GM19467 (cell line): ENCODE measurements at regions not wholly inside any gene's neighbourhood (a gene's known extent, or its start where the extent isn't known, plus 50 kb on each side); places are given as distances from the start of the nearest gene placed in this dataset.

ENCODE experiments used
- ATAC-seq: cut with Tn5 transposase; IDR thresholded peaks from one replicate; pipeline ENCODE4 v1.9.1; 2021; ENCODE audit warnings: mild to moderate bottlenecking, moderate library complexity; ENCODE audit not compliant: unreplicated experiment

DNA sequence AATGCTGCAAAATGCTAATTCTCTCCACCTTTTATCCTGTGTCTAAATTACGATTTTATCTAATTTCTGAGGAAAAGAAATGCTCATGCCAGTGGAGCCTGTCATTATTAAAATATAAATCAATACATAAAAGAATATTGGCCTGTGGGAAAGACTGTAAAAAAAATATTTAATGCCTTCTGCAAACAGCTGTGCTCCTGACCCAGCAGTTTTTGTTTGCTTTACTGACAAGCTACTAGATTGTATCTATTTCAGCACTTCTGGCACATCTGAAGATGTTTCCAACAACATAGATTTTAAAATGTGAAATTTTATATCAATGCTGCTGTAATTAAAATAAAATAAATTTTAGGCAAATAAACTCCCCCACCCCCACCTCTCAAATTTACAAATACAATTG is 493.6 kb upstream of the AGTR1 start:
- no peak for ATAC-seq

DNA sequence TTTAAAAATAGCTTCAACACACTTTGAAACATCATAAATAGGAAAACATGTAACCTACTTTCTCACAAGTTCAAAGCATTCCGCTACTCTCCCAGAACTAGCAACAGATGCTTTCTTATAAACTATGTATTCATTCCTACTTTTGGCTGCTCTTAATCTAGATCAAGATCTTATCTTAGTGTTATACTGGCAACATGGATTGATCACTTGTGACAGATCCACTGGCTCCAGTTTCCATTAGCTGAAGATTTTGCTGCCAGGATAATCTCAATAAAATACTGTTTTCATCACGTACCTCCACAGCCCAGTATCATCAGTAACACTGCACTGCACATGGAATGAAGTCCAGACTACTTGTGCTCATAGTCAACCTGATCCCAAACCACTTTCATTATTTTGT is 491.7 kb upstream of the AGTR1 start:
- no peak for ATAC-seq

DNA sequence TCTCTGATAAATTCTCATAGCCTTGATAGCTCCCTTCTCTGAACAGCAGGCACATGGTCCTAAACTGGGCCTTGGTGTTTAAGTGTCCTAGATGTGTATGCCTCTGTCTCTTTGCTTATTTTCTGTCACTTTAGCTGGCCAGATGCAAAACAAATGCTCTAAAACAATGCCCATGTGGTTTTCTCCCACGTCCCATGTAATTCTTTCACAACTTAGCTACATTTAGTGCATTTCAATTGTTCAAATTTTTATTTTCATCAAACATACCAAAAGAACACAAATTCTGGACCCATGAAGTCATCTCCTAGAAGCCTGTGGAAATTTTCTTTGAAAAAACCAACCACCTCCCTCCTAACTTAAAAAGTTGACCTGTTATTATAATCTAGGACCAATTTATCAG is 491.3 kb upstream of the AGTR1 start:
- no peak for ATAC-seq

DNA sequence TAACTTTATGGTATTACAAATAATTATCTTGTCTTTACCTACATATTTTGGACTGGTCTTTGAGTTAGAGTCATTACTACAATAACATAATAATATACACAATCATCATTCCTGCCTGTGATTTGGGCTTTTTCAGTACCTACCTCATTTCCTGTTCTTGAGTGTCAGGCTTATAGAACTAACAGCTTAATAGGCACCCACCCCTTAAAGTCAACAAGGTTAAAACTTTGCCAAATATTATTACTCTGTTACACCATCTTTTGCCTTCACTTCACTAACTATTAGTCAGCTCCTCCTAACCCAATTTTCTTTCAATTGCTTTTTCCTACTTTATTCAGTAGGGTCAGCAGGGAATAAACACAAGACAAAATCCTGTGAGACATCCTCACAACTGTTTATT is 488.7 kb upstream of the AGTR1 start:
- ATAC-seq, result no peak

DNA sequence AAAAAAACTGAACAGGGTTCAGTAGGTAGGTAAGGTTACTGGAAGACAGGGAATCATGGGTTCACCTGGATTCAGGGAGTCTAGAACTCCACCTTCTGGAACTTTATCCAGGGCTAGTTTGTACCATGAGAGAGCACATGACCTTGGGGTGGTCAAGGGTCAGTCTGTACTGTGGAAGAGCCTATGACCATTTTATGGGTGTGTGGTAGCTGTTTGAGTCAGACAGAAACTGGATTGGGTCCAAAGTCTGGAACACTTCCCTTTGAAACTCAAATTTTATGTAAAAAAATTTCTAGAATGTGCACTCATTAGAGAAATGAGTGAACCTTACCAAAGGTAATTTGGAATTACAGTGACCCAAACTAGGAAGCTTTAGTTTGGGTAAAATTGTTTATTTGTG is 486.0 kb upstream of the AGTR1 start:
- peak; percentile 89 for ATAC-seq

DNA sequence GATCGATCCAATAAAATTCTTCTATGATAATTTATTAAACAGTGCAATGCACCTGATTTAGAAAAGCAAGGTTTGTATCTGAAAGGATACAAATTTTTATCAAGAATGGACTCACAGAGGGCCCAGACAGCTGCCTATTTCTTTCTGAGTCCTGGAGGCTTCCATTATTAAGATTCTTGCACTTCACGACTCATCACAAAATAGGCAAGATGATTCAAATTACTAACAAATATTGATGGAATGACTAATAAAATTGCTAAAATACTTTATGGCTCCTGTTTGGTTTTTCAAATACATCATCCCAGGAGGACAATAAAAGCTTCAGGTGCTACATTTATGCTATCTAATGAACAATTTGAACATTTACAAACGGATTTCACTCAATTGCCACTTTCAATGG is 483.0 kb upstream of the AGTR1 start:
- ATAC-seq, result no peak

DNA sequence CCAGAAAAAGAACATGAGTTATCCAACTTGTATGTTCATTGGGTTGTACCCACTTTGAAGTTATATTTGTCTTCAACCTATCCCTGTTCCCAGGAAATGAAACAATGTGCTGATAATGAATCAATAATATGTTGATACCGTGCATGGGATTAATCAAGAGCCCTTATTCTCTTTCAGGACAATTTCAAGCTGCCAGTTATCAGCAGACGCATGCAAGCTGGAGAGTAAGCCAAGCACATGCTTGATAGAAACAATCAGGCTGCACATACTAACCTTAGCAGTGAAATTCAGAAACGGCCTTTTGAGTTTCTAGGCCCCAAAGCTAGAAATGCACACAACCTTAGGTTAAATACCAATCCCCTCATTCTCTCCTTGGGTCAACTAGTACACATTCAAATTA is 480.4 kb upstream of the AGTR1 start:
- no peak for ATAC-seq

DNA sequence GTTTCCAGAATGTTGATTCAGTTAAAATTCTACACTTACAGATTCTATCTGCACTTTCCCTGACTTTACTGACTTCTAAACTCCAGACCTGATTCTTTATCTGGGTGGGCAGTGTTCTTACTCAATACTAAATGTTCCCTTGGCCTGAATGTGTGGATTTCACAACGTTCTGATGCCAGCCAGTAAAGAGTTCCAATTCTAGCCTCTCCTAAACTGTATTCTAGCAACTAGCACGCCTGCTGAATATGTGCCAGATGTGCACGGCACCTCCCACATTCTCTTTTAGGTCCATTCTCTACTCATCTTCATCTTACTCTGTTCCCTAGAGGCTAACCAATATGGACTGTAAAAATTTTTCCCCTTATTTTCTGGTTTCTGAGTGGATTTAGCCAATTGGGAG is 479.5 kb upstream of the AGTR1 start:
- ATAC-seq, result no peak

DNA sequence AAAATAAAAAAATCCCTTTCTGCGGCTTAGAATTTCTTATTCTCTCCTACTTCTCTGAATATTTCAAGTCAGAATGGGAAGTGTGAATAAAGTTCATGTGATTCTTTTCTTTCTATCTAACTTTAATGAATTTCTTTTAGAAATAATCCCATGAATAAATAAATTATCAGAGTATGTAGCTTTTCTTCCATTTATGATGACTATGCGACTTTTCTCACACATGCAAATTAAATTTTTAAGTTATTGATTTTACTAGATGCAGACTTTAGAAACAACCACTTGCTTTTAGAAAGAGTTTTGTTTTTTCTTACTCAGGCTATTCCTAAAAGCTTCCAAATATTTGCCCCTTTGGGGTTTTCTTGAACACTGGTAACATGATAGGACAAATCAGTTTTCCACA is 477.7 kb upstream of the AGTR1 start:
- no peak for ATAC-seq

DNA sequence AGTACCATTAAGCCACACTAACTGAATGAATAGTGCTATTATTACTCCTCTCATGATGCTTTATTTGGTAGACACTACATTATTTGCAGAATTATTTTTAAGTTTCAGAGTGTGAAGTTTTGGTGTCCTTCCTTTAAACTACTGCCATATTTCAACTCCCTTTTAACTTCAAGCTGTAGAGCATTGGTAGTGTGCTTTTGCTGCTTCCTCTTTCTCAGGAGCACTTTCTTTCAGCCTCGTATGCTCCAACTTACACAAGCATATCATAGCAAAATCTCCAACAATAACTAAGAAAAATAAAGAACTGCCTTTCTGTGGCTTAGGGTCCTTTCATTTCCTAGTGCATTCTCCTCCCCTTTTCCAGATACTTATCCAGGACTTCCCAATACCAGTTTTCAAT is 476.4 kb upstream of the AGTR1 start:
- ATAC-seq, result no peak

DNA sequence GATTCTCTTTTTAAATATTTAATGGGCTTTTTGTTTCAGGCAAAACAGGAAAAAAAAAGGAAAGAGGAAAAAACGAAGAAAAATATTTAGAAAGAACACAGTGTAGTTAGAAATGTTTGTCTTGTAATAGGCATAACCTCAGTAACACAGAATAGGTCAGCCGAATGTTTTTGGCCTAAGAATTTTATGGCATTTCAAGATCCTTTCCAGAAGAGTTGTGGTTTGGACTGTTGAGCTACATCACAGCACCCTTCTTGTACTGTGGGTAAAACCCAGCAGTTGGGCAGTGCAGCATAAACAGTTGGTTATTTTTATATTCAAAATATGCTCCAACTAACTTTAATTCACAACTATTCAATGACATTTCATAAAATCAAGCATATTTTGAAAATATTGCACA is 474.4 kb upstream of the AGTR1 start:
- no peak for ATAC-seq

DNA sequence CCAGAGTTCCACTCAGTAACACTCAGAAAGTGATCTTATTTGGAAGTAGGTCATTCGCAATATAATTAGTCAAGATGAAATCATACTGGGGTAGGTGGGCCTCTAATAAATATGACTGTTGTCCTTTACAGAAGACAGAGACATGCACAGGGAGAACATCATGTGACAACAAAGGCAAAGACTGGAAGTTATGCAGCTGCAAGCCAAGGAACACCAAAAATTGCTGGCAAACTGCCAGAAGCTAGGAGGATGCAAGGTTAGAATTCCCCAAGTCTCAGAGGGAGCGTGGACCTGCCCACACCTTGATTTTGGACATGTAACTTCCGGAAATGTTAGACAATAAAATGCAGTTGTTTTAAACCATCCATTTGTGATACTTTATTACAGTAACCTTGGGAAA is 471.5 kb upstream of the AGTR1 start:
- no peak for ATAC-seq

DNA sequence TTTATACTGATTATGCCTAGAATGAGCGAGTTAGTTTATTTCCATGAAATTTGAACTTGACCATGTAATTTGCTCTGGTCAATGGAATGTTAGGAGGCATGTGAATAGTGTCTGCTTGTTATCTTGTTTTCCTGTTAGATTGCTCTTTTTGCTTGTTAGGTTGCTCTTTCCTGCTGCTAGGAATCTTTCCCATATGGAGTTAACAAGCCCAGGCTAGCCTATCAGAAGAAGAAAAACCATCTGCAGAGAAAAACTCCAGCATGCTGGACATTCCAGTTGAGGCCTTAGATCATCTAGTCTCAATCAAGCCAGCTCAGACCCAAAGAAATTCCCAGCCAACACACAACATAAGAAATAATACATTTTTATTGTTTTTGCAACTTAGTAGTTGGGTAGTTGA is 470.2 kb upstream of the AGTR1 start:
- ATAC-seq, result no peak

DNA sequence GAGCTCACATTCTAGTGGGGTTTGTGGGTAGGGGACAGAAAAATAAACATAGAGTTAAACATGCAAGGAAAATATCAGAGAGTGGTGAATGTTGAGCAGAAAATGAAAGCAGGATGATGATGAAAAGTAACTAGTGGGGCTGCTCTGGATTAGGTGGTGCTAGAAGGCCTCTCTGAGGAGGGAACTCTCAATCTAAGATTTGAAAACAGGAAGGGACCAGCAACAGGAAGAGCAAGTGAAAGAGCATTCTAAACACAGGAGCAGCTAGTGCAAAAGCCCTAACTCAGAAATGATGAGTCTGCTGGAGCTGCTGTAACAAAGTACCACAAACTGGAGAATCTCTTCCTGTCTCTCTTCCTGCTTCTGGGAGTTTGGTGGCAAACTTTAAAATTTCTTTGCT is 468.6 kb upstream of the AGTR1 start:
- peak; percentile 74 for ATAC-seq

DNA sequence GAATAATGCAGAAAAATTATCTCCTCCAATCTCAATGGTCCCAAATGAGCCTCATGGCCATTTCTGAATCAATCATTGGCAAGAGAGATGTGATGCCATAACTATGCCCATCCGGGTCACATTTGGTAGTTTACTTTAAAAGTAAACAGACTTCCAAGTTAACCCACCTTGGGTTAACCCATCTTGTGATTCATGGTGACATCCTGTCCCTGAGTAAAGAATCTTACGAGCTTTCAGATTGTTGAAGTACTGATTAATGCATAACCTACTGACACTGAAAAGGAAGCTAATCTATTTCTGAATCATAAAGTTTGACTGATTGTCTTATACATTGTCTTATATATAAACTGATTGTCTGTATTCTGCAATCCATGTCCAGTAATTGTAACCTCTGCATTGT is 467.2 kb upstream of the AGTR1 start:
- ATAC-seq, result no peak

DNA sequence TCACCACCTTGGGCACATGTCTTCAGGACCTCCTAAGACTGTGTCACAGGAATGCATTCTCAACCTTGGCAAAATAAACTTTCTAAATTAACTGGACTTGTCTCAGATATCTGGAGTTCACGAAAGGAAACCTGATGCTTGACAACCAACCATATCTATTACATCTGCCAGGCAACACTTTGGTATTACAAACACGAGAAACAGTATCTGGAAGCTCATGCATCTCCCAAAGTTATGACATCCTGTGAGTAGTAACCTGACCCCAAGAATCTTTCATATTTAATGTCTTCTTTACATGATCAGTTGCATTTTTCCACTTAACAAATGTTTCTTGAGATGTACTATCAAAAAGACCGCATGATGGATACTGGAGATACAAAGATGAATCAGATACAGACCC is 465.3 kb upstream of the AGTR1 start:
- ATAC-seq, result no peak

DNA sequence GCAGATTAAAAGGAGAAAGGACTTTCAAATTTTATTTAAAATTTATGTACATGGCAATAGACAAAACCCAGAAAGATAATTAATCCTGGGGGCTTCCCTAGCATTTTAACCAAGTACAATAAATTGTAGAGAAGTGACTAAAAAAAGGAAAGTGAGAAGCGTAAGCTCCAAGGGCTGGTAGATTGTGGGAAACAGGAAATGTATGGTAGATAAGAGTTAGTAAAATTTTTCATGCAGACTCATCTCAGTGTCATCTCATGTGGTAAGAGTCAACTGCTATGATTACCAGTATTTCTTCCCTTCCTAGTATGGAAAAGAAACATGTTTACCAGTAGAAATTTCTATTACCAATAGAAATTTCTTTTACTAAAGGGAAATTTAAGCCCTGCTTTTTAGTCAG is 464.3 kb upstream of the AGTR1 start:
- ATAC-seq, result no peak

DNA sequence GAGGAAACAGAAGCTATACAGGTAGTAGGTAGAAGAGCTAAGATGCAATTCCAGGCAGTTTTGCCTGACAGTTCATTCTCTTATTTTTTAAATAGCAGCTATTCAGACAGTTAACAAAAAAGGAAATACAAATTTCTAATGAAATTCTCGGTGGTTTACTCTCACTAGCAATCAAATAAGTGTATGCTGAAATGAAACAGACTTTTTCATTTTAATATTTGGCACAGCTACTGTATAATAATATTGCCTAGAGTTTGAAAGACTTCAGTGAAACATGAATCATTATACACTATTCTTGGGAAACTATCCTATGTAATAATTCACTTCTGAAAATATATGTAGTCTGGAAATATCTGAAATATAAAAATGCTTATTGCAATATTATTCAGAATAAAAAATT is 463.2 kb upstream of the AGTR1 start:
- ATAC-seq, result no peak

DNA sequence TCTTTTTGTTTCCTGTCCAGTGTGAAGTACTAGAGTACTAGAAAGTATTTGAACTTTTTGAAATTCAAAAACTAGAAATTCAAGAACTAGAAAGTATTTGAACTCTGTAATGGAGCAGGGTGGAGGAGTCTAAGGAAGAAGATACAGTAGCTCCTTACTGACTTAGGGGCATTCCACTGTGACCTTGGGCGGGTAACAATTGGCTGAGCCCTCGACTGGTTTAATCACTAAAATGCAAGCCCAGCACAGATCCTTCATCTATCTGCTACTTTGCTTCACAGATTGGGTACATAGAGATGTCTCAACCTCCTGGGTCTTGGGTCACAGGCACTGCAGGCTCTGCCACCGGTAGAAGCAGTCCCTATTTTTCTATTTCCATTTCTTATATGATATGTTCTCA is 462.1 kb upstream of the AGTR1 start:
- no peak for ATAC-seq

DNA sequence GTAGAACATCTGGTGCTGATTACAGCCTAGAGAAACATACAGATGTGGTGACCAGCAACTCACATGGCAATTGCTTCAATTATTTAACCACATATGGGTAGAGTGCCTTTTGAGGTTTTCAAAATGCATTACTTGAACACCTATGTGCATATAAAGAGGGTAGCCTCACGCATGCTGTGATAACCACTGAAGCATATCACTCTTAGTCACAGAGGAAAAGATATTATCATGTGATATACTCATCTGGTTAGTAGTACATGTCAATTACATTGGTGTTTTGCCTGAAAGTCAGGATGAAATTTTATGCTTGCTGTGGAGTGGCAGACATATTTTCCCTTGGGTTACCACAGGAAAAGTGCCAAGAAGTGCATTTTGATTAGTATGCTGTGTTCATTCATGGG is 459.3 kb upstream of the AGTR1 start:
- no peak for ATAC-seq

DNA sequence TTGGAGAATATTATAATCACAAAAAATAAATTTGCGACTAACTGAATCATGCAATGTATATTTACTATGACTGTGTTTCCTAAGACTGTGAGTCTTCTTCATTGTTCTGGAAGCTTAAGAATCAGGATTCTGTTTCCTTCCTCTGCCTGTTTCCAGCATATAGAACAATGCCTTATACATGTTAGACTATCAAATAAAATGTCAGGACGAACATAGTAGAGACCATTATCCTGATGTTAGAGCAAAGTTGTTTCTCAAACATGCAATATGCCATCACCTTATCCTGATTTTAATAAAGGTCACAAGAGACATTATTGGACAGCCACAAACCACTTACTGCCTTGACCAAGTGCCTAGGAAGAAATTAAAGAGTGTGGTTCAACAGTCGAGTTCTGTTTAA is 457.4 kb upstream of the AGTR1 start:
- no peak for ATAC-seq

DNA sequence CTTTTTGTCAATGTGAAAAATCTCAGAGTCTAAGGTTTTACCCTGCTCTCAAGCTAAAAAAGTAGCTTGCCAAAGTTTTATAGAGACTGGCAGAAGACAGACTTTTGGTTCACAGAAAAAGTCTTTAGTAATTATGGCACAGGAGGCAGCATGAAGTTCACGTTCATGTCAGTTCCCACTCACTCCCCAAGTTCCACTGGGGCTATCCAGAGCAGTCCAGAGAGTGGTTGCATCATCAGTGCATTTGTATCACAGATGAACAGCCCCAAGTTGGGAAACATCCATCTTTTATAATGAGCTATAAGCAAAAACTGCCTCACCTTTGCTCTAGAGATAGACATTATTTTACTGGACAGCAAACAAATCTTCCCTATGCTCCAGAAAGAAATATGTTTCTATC is 454.1 kb upstream of the AGTR1 start:
- ATAC-seq, result no peak

DNA sequence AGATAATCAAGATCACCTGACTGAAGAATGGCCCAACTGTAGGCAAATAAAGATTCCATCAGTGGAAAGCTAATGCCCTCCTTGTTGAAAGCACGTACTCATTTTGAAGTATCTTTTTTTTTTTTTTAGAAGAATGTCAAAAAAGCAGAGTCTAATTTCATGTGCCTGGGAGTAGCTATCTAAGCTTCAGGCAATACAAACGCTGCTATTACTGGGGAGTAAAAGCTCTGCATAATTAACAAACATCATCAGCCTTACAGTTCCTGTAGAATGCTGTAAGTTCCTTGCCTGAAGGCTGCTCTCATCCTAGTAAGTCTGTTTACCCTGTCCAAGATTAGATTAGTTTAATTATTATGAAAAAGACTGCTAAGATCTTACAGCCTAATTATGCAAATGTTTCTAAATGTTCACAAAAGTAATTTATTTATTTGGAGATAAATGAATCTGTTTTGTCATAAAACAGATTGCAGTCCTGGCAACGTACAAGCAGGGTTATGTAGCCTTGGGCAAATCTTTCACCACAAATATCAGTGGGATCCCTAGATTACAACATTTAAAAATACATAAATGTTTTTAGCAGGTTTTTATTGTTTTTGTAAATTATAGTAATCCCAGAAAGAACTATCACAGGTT is 451.3 kb upstream of the AGTR1 start:
- ATAC-seq, result no peak

DNA sequence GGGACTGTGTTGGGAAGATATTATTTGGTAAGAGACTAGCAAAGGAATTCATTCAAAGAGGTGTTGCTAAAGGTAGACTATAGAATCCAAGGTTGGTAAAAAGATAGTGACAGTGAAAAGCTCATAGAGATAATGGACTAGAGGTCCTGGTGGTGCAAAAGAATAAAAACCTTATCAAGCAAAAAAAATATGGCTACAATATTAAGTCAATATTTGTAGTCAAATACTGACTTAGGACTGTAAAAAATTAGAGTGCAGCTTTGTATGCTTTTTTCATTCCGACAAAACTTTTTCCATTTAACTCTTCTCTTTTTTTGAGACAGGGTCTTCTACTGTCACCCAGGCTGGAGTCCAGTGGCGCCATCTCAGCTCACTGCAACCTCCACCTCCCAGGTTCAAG is 444.0 kb upstream of the AGTR1 start:
- no peak for ATAC-seq
